Suprapubic skin (tissue), 4 donors: ENCODE measurements at regions not wholly inside any gene's neighbourhood (a gene's known extent, or its start where the extent isn't known, plus 50 kb on each side); places are given as distances from the start of the nearest gene placed in this dataset.

Experiments used
- EP300 ChIP-seq: sonication (generic); formaldehyde crosslinking; IDR thresholded peaks from one replicate; pipeline ENCODE4 v1.6.1; 2017; ENCODE audit warnings: antibody characterized with exemption
- POLR2A ChIP-seq, 2 donors: fragments of 450-650 bp; IDR thresholded peaks; one replicate each; pipeline ENCODE4 v1.6.1; 2017; ENCODE audit warnings: antibody characterized with exemption in 2 of 2, mild to moderate bottlenecking in 2 of 2, moderate library complexity in 2 of 2
- POLR2AphosphoS5 ChIP-seq, 3 donors: sonication (generic); formaldehyde crosslinking; IDR thresholded peaks; one replicate each; pipeline ENCODE4 v1.6.1; 2017; ENCODE audit warnings: antibody characterized with exemption in 3 of 3
- TF ChIP-seq, protein P1 (sequence below), 2 donors: fragments of 200-600 bp in 1 of 2; fragments of 450-650 bp in 1 of 2; sonication (generic) in 1 of 2; IDR thresholded peaks; one replicate each; pipeline ENCODE4 v1.5.1; 2016 to 2019; ENCODE audit warnings: antibody characterized with exemption in 2 of 2, mild to moderate bottlenecking in 1 of 2, moderate library complexity in 1 of 2

DNA sequence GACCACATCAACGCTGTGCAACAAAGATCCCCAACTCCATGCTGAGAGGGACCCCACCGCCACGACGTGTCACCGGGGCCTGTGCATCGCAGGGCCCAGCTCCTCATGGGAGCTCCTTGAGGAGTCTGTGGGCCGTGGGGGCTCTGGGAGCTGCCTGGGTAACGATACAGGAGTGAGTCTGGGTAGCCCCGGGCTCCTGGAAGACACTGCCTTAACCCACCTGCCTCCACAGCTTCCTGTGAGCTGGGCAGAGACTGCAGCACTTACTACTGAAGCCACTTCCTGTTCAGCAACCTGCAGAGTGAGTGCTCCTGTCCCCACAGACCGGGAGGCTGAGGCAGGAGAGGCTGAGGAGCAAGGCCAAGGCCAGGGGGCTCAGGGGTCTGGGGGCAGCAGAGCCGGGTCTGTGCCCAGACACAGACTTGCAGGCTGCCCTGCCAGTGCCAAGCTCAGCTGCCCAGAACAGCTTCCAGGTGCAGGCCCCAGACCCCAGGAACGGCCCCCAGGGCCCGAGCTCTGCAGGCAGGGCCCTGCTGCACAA is 226.7 kb downstream of the BRD1 start:
- TF ChIP-seq POLR2A (IDR thresholded peaks at IDR 0.05) (no peak), POLR2AphosphoS5 (IDR thresholded peaks at IDR 0.05) (no peak), EP300 (no peak)
- TF ChIP-seq, protein P1, sequence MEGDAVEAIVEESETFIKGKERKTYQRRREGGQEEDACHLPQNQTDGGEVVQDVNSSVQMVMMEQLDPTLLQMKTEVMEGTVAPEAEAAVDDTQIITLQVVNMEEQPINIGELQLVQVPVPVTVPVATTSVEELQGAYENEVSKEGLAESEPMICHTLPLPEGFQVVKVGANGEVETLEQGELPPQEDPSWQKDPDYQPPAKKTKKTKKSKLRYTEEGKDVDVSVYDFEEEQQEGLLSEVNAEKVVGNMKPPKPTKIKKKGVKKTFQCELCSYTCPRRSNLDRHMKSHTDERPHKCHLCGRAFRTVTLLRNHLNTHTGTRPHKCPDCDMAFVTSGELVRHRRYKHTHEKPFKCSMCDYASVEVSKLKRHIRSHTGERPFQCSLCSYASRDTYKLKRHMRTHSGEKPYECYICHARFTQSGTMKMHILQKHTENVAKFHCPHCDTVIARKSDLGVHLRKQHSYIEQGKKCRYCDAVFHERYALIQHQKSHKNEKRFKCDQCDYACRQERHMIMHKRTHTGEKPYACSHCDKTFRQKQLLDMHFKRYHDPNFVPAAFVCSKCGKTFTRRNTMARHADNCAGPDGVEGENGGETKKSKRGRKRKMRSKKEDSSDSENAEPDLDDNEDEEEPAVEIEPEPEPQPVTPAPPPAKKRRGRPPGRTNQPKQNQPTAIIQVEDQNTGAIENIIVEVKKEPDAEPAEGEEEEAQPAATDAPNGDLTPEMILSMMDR (IDR thresholded peaks at IDR 0.05) = no peak
